ENCODE measurements at regions not wholly inside any gene's neighbourhood (a gene's known extent, or its start where the extent isn't known, plus 50 kb on each side); places are given as distances from the start of the nearest gene placed in this dataset.
"Not testable (repeated sequence)": the region's sequence is repeated elsewhere in the genome, so short reads cannot be mapped to it uniquely, and the experiment has no call there.

- Mint-ChIP-seq H3K4me1 (no peaks in the 10 kb centered on the region), H3K27ac (no peak overlapping the region), H3K36me3 (no peaks in the 10 kb centered on the region), H3K4me3 (no peak overlapping the region), H3K9me3 (no peaks in the 10 kb centered on the region), H3K27me3 (peaks cover 5% of the 10 kb centered on the region)
- POLR2A ChIA-PET, result no interaction called here
- ATAC-seq (ENCODE audit: low read depth) (no peak), DNase-seq (no peak)
These were observed 109.5 kb upstream of the MIR17HG start for GRCh38 chr13:91238036-91238435.

DNA sequence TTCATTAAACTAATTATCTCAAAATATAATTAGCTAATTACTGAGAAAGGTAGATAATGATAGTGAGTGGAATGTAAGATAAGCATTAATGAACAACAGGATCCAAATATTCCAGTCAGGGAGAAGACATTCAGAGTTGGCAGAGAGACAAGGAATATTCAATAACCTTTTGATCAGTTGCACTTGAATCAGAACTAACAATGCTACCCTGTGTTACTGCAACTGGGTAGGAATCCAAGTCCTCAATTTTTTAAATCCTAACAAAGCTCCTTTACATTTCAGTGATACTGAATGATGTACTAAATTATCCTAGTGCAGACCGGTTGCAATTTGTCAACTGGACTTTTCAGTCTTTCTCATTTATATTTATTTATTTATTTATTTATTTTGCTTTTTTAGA lies 107.1 kb upstream of the MIR17HG start:
- Mint-ChIP-seq H3K27me3 (peaks cover 5% of the 10 kb centered on the region), H3K4me1 (no peaks in the 10 kb centered on the region), H3K4me3 (no peak overlapping the region), H3K9me3 (no peaks in the 10 kb centered on the region), H3K27ac (no peak overlapping the region), H3K36me3 (no peaks in the 10 kb centered on the region)
- POLR2A ChIA-PET, result no interaction called here
- no peak for ATAC-seq (ENCODE audit: low read depth)
- no peak for DNase-seq

GRCh38 chr13:91241221-91241933 lies 106.1 kb upstream of the MIR17HG start:
- ATAC-seq (ENCODE audit: low read depth) (no peak), DNase-seq (no peak)
- Mint-ChIP-seq H3K4me3 (no peak overlapping the region), H3K4me1 (no peaks in the 10 kb centered on the region), H3K27ac (no peak overlapping the region), H3K9me3 (no peaks in the 10 kb centered on the region), H3K27me3 (peaks cover 5% of the 10 kb centered on the region), H3K36me3 (no peaks in the 10 kb centered on the region)
- POLR2A ChIA-PET, result no interaction called here

- ATAC-seq (ENCODE audit: low read depth) (no peak), DNase-seq (no peak)
- POLR2A ChIA-PET, result no interaction called here
- no peaks in the 10 kb centered on the region for H3K36me3 Mint-ChIP-seq
- peaks cover 5% of the 10 kb centered on the region for H3K27me3 Mint-ChIP-seq
- no peak overlapping the region for H3K27ac Mint-ChIP-seq
- H3K4me3 Mint-ChIP-seq, result no peak overlapping the region
- no peaks in the 10 kb centered on the region for H3K9me3 Mint-ChIP-seq
- no peaks in the 10 kb centered on the region for H3K4me1 Mint-ChIP-seq
These were observed 104.8 kb upstream of the MIR17HG start for GRCh38 chr13:91242652-91243051.

DNA sequence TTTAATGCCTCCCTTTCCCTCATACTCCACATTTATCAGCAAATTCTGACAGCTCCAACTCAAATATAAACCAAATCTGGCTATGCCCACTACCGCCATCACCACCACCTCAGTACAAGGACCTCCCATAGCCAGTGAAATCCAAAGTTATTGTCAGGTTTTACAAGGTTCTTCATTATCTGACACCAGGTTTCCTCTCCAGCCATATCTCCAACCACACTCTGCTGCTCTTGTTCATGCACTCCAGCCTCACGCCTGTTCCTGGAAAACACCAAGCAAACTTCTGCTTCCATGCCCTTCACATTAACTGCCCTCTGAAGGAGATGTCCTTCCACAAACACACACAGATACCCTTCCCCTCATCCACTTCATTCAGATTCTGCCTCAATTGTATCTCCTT lies 102.2 kb upstream of the MIR17HG start:
- Mint-ChIP-seq H3K36me3 (no peaks in the 10 kb centered on the region), H3K9me3 (no peaks in the 10 kb centered on the region), H3K27ac (no peak overlapping the region), H3K27me3 (peaks cover 12% of the 10 kb centered on the region), H3K4me1 (no peaks in the 10 kb centered on the region), H3K4me3 (no peak overlapping the region)
- POLR2A ChIA-PET, result no interaction called here
- no peak for ATAC-seq (ENCODE audit: low read depth)
- DNase-seq, result no peak

DNA sequence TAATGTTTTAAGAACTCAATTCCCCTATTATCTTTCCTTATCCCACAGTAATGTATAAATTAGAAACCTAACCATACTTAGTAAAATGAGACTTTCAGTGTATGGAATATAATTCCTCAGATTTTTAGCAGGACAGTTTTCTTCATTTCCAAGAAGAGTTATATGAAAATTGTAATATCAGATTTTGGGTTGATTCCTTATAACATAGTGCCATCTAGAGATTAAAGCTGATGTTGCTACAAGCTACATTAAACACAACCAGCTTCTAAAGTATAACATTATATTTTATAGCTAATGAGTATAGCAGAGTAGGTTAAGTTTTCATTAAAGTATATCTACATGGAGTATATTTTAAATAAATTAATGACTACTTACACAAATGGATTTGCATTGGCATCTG lies 99.7 kb upstream of the MIR17HG start:
- Mint-ChIP-seq H3K36me3 (no peaks in the 10 kb centered on the region), H3K27me3 (peaks cover 7% of the 10 kb centered on the region)
- no peak for ATAC-seq (ENCODE audit: low read depth)

DNA sequence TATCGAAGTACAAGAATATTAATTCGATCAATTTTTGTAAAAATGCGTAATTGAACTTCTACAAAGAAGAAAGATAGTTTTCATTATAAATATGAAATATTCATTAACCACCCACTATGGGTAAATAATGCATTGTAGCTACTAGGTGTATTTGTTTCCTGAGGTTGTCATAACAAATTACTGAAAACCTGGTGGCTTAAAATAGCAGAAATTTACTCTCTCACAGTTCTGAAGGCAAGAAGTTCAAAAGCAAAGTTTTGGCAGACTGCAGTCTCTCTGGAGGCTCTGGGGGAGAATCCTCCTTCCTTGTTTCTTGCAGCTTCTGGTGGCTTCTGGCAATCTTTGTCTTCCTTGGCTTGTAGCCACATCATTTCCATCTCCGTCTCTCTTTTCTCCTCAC lies 99.2 kb upstream of the MIR17HG start:
- Mint-ChIP-seq H3K4me3 (no peak overlapping the region), H3K27me3 (peaks cover 7% of the 10 kb centered on the region), H3K4me1 (no peaks in the 10 kb centered on the region), H3K27ac (no peak overlapping the region), H3K36me3 (no peaks in the 10 kb centered on the region), H3K9me3 (no peaks in the 10 kb centered on the region)
- POLR2A ChIA-PET, result no interaction called here
- ATAC-seq (ENCODE audit: low read depth), result no peak
- no peak for DNase-seq

More for the DNA sequence above, 99.7 kb upstream of the MIR17HG start:
- Mint-ChIP-seq H3K27ac (no peak overlapping the region), H3K4me1 (no peaks in the 10 kb centered on the region), H3K9me3 (no peaks in the 10 kb centered on the region), H3K4me3 (no peak overlapping the region)
- POLR2A ChIA-PET, result no interaction called here
- DNase-seq, result no peak

DNA sequence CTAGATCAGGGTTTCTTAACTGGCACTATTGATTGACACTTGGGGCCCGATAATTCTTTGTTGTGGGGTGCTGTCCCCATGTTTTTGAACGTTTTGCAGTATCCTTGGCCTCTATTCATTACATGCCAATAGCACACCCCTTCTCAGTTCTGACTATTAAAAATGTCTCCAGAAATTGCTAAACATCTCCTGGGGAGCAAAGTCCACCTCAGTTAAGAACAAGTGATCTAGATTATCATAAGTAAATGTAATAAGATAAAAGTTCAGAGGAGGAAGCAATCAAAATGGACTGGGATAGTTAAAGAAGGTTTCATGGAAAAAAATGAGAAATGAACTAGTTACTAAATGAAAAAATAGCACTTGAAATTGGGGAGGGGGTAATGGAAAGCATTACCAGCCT lies 98.1 kb upstream of the MIR17HG start:
- H3K36me3 Mint-ChIP-seq, result no peaks in the 10 kb centered on the region
- no peak overlapping the region for H3K27ac Mint-ChIP-seq
- POLR2A ChIA-PET, result no interaction called here
- H3K9me3 Mint-ChIP-seq, result no peaks in the 10 kb centered on the region
- no peaks in the 10 kb centered on the region for H3K4me1 Mint-ChIP-seq
- no peak overlapping the region for H3K4me3 Mint-ChIP-seq
- no peak for DNase-seq
- H3K27me3 Mint-ChIP-seq, result peaks cover 10% of the 10 kb centered on the region
- no peak for ATAC-seq (ENCODE audit: low read depth)

GRCh38 chr13:91249861-91250260 lies 97.6 kb upstream of the MIR17HG start:
- Mint-ChIP-seq H3K27ac (no peak overlapping the region), H3K4me3 (no peak overlapping the region), H3K27me3 (peaks cover 10% of the 10 kb centered on the region), H3K4me1 (no peaks in the 10 kb centered on the region), H3K36me3 (no peaks in the 10 kb centered on the region), H3K9me3 (no peaks in the 10 kb centered on the region)
- POLR2A ChIA-PET, result no interaction called here
- ATAC-seq (ENCODE audit: low read depth), result no peak
- DNase-seq, result no peak

GRCh38 chr13:91251573-91251972 lies 95.9 kb upstream of the MIR17HG start:
- H3K4me1 Mint-ChIP-seq; POLR2A ChIA-PET; ATAC-seq (ENCODE audit: low read depth); DNase-seq; H3K9me3 Mint-ChIP-seq; H3K4me3 Mint-ChIP-seq; H3K36me3 Mint-ChIP-seq; H3K27ac Mint-ChIP-seq: not testable (repeated sequence)
- H3K27me3 Mint-ChIP-seq, result peaks cover 10% of the 10 kb centered on the region

- peaks cover 9% of the 10 kb centered on the region for H3K27me3 Mint-ChIP-seq
- H3K9me3 Mint-ChIP-seq, result no peaks in the 10 kb centered on the region
- H3K36me3 Mint-ChIP-seq, result no peaks in the 10 kb centered on the region
- POLR2A ChIA-PET, result no interaction called here
- ATAC-seq (ENCODE audit: low read depth) (no peak), DNase-seq (no peak)
- H3K27ac Mint-ChIP-seq, result no peak overlapping the region
- no peaks in the 10 kb centered on the region for H3K4me1 Mint-ChIP-seq
- no peak overlapping the region for H3K4me3 Mint-ChIP-seq
These were observed 83.0 kb upstream of the MIR17HG start for GRCh38 chr13:91264484-91264883.

DNA sequence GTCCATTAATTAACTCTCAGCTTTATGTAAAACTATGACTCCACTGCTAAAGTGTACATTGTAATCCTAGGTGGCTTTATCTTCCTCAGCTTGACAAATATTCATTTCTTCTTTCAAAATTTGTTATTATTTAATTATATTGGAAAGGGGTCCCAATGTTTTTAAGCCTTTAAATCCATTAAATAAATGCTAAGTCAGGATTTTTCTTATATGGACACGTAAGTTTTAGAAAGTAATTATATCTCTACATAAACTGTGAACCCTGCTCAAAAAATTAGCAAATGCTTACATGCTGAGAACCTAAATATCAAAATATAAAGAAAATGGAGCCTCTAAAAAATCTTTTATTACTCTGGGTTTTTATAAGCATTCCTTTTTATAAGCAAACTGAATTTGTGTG lies 78.2 kb upstream of the MIR17HG start:
- DNase-seq, result no peak
- POLR2A ChIA-PET, result no interaction called here
- H3K27me3 Mint-ChIP-seq, result peaks cover 8% of the 10 kb centered on the region
- no peaks in the 10 kb centered on the region for H3K9me3 Mint-ChIP-seq
- ATAC-seq (ENCODE audit: low read depth), result no peak
- H3K27ac Mint-ChIP-seq, result no peak overlapping the region
- H3K36me3 Mint-ChIP-seq, result no peaks in the 10 kb centered on the region
- peaks cover 6% of the 10 kb centered on the region for H3K4me1 Mint-ChIP-seq
- H3K4me3 Mint-ChIP-seq, result no peak overlapping the region

GRCh38 chr13:91270031-91270430 lies 77.5 kb upstream of the MIR17HG start:
- peaks cover 8% of the 10 kb centered on the region for H3K27me3 Mint-ChIP-seq
- no peaks in the 10 kb centered on the region for H3K36me3 Mint-ChIP-seq
- H3K27ac Mint-ChIP-seq, result no peak overlapping the region
- POLR2A ChIA-PET, result no interaction called here
- DNase-seq (no peak), ATAC-seq (ENCODE audit: low read depth) (no peak)
- no peaks in the 10 kb centered on the region for H3K9me3 Mint-ChIP-seq
- H3K4me1 Mint-ChIP-seq, result peaks cover 6% of the 10 kb centered on the region
- no peak overlapping the region for H3K4me3 Mint-ChIP-seq

DNA sequence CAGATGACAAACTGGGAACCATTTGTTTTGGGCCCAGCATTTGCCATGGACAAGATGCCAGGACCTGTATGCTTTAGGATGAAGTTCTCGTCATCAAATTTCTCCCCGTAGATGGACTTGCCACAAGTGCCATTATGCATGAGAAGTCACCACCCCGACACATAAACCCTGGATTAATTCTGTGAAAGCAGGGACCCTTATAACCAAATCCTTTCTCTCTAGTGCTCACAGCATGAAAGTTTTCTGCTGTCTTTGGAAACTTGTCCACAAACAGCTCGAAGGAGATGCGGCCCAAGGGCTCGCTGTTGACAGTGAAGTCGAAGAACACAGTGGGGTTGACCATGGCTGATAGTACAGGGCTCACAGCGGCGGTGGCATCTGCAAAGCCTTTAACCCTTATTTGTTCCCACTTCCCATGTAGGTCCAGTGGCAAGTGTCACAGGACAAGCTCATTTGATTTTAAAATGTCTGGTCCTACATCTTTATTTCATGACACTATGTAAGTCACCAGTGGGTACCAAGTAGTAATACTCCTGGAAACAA lies 75.2 kb upstream of the MIR17HG start:
- DNase-seq (no peak), ATAC-seq (ENCODE audit: low read depth) (no peak)
- Mint-ChIP-seq H3K4me3 (no peak overlapping the region), H3K4me1 (peaks cover 6% of the 10 kb centered on the region), H3K36me3 (no peaks in the 10 kb centered on the region), H3K27ac (no peak overlapping the region), H3K9me3 (no peaks in the 10 kb centered on the region), H3K27me3 (peaks cover 13% of the 10 kb centered on the region)
- POLR2A ChIA-PET, result no interaction called here

DNA sequence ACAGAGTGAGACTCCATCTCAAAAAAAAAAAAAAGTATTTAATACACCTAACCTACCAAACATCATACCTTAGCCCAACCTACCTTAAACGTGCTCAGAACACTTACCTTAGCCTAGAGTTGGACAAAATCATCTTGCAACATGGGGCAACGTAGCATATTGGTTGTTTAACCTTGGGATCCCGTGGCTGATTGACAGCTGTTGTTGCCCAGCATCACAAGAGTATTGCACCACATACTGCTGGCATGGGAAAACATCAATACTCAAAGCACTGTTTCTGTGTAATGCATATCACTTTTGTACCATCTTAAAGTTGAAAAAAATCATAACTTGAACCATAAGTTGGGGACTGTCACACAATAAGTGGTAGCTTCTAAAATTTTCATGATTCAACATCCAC lies 73.8 kb upstream of the MIR17HG start:
- Mint-ChIP-seq H3K9me3 (no peaks in the 10 kb centered on the region), H3K27me3 (peaks cover 13% of the 10 kb centered on the region), H3K4me1 (peaks cover 6% of the 10 kb centered on the region), H3K27ac (no peak overlapping the region), H3K4me3 (no peak overlapping the region), H3K36me3 (no peaks in the 10 kb centered on the region)
- POLR2A ChIA-PET, result no interaction called here
- ATAC-seq (ENCODE audit: low read depth) (no peak), DNase-seq (no peak)
